ENCODE measurements at regions not wholly inside any gene's neighbourhood (a gene's known extent, or its start where the extent isn't known, plus 50 kb on each side); places are given as distances from the start of the nearest gene placed in this dataset.

DNA sequence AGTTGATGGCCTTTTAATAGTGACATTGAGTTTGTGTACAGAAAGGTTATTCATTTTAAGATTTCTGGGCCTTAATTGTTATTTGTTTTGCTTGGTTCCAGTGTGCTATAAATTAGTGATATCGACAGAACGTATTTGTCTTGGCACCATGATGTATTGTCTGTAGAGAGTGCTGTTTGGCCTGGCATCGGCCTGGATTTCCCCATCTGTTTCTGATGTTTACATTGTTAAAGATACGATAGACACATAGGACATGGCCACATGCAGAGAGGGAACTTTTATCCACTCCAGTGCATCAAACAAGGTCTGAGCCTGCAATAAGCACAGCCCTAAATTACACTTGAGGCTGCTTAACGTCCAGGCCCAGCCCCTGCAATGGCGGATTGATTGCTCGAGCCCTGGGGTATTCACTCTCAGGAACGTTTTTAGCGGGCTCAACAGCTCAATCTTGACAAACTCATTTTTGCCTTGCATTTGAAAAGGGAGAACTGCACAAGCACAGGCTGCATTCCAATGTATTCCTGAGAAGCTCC lies 144.7 kb downstream of the SLC4A3 start:
- DNase-seq, result no peak

DNA sequence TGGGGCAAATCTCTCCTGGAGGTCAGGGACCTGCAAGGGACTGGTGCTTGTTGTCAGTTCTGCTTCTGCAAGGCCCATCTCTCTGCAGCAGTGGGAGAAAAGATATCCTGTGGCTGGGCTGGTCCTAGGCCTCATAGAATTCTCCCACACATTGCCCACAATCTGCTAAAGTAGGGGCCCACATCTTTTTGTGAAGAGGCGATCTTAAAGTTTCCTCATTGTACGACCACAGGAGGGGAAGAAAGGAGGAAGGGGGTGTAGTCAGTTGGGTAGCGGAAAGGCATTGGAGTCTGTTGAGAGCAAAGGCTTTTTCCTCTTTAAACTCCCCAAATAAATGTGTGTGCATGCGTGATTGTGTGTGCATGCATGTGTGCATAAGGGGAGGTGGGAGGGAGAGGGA lies 145.3 kb downstream of the SLC4A3 start:
- DNase-seq, result no peak

DNA sequence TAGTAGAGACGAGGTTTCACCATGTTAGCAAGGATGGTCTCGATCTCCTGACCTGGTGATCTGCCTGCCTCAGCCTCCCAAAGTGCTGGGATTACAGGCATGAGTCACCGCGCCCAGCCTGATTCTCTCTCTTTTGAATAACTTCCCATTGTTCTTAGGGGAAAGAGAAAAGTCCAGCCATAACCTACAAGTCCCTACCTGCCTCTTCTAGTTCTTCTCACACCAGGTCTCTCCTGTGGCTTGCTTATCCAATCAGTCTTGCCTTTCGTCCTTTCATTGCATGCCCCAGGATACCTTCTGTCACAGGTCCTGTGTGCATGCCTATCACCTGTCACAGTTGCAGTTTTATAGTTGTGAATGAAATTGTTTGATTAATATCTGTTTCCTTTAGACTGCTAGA lies 148.1 kb downstream of the SLC4A3 start:
- no peak for DNase-seq

DNA sequence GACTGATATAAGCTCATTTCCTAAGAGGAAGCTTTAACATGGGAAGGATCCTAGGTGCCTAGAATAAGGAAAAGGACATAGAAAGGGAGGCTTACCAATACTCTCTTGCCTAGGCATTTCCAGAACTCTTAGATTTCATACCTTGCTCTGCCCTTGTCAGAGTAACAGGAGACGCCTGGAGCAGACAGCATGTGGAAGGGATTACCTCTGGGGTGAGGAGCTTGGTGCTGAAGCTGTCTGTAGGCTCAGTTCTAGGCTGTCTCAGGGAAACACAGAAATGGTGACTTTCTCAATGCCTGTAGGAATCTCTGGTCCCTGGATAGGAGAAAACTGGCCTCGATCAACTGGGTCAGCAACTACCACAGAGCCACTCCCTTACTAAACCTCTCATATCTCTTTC lies 150.0 kb downstream of the SLC4A3 start:
- no peak for DNase-seq

DNA sequence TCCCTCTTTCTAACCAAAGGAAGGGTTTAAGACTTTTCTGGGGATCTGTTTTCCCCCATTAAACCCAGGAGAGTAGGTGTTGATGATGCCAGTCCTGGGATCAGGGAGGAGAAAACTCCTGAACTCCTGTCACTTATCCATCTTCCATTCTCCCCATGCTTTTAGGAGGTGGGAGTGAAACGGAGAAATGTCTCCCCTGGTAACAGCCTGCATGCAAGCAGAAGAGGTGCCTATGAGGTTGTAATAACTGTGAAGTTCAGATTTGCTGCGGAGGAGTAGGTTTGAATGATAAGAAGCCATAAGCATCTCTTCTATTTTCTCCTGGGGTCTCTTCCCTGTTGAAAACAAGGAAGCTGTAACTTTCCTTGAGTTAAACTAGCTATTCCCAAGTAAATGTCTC lies 150.8 kb downstream of the SLC4A3 start:
- DNase-seq, result no peak

DNA sequence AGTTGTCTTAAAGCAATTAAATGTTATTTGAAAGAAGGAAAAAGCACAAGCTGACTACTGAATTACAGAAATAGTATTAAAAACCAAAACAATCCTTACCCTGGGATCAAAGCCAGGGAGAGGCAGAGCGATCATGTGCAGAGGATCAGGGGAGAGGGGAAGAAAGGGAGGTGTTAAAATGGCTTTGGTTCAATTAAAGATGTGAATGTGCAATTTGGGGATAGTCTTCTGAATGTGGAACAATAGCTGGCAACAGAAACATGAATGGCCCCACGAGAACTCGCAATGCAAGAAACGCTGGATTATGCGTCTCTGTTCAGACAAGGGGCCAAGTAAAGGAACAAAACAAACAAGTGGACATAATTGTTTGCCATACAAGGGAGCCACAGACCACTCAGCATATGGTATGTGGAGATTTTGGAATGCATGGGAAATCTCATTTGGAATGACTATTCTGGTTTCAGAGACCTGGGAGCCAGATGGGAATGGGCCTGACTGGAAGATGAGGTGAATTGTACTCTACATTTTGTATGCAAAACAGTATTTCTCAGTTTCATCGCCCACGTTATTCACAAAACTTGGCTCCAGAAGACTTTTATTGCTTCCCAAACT lies 155.4 kb downstream of the SLC4A3 start:
- no peak for DNase-seq

DNA sequence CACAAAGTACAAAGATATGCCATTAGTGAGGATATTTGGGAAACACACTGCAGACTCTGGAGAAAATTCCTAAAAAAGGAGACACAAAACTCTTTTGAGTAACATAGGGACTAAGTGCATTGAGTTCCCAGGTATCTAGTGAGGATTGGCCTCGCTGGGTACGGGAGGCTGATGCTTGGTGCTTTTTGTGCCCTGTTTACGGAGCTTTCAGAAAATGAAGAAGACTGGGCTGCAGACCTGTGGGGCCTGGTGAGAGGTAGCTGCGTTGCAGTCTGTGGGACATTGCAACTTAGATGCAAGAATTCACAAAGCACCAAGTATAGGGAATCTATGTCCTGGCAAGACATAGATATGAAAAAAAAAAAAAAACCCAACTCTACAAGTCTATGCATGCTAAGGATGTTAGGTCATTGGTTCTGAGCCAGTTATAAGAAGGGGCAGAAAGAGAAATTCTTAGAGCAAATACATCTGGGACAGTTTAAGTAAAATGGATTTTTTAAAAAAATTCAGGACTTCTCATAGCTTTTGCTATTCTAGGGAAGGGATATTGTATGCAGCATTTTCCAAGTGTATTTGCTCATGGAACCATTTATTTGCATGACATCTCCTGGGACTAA lies 156.0 kb downstream of the SLC4A3 start:
- DNase-seq, result no peak

DNA sequence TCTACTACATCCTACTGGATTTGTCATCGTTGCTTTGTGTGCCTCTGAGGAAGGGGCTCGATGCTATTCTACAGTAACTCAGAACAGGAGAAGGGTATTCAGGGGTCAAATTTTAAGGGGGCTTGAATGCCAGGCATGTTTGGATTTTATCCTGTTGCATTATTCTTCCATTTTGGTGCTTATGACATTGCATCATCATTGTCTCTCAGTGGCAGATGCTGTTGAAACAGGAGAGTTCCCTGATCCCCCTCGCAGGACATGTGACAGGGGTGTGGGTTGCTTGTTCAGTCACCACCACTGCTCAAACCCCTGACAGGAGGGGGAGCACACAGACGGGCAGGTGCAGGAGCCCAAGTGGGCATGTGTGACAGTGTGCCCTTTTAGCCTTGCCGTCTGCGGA lies 156.7 kb downstream of the SLC4A3 start:
- DNase-seq, result no peak

DNA sequence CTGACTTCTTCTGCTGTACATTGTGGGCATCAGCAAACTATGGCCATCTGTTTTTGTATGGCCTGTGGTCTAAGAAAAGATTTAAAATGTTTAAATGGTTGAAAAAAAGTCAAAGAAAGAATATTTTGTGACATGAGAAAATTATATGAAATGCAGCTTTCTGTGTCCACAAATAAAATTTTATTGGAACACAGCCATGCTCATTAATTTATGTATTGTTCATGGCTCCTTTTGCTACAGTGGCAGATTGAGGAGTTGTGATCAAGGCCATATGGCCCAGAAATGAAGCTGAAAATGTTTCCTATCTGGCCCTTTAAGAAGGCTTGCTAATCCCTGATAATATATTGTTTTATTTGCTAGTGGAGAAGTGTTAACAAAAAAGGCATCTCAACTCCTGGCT lies 162.0 kb downstream of the SLC4A3 start:
- DNase-seq, result no peak

DNA sequence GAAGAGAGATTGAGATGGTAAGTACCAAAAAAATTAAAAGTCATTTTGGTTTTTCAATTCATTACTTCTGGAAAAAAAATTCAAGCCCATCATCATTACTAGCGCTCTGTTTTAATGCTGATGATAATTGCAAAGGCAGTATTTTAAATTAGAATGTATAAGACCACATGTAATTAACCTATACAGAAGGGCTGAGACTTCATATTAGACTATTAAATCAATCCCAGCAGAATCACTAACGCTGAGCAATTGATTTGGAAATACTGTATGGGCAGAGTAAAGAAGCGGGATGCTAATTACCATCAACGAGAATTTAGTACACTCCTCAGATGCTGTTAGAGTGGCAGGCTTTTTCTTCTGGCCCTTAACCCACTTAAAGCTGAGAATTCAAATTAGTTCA lies 165.0 kb downstream of the SLC4A3 start:
- DNase-seq, result no peak

DNA sequence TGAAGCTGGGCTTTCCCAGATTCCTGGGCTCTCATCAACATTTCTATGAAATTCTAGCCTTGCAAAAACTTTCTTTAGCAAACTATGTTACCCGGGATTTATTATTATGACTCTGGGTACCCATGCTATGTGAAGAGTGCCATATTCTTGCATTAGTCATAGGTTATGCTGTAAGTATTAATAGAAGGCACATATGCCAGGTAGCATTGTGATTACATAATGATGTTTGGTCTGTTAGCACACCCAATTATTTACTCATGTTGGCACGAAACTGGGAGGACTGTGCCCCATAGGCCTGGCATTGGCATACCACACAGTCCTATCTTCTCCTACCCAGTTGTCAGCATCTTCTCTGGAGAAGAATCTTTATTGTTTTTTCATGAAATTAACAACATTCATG lies 171.0 kb downstream of the SLC4A3 start:
- DNase-seq, result no peak

DNA sequence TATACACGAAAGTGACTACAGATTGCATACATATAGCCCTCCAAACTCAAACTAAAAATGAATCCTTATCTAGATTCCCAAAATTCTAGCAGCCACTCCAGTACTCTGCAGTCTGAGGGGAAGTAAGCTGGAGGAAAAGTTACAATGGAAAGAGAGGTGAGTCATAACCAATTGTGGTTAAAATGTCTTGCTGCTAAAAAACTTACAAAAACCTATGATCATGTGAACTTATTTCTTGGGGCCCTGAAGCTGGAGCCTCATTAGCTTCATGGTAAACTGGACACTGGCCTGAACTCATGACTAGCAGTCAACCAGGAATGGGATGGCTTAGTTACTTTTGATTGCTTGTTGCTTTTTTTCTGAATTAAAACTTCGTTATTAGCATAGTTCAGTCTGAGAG lies 175.9 kb downstream of the SLC4A3 start:
- no peak for DNase-seq

DNA sequence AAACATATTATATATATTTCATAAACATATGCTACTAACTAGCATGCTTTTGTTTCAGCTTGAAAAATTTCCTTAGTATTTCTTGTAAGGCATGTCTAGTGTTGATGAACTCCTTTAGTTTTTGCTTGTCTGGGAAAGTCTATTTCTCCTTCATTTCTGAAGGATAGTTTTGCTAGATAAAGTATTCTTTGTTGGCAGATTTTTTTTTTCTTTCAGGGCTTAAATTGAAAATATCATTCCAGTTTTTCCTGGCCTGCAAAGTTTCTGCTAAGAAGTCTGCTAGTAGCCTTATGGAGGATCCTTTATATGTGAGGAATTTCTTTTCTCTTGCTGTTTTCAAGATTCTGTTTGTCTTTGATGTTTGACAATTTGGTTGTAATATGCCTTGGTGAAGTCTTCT lies 183.5 kb downstream of the SLC4A3 start:
- no peak for DNase-seq

DNA sequence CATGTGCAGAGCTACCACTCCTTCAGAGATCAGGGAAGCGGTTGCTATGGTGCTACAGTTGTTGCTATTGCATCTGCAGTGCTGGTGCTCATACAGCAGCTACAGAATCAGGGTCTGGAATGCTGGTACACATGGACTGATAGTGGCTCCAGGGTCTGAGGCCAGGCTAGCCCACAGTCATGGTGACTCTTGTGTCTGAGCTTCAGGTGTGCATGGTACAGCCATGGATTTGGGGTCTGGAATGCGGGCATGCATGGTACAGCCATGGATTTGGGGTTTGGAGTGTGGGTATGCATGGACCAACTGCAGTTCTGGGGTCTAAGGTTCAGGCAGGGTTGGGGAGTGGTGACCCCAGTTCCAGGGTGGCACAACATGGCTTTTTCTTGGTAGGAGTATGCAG lies 185.2 kb downstream of the SLC4A3 start:
- no peak for DNase-seq

DNA sequence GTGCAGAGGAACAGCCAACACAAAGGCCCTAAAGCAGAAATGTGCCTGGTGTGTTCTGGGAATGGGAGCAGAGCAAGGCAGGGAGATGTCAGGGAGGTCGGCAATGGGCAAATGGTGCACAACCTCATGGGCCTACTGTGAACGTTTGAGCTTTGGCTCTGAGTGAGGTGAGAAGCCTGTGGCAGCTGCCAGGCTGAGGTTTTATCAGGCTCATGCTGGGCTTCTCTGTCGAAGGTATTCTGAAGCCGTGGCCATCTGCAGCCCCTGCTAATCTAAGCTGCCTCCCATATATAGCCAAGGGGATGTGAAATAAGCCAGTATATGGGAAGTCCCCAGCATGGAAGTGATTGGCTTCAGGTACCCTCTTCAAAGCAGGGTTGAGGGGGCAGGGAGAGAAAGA lies 193.3 kb downstream of the SLC4A3 start:
- DNase-seq, result no peak

DNA sequence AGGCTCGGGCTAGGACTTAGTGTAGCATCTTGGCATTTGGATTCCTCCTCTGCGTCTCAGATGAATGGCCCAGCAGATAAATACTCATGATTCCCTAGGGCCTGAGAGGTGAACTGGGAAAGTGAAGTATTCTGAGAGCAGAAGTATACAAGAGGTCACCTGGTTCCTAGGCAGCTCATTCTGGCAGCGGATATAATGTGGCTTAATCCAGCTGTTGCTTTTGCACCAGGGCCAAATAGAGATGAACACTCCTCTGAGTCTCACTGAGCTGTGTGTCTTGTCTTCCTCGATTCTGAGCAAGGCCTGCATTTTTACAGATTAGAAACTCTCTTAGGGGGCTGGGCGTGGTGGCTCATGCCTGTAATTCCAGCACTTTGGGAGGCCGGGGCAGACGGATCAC lies 196.1 kb downstream of the SLC4A3 start:
- no peak for DNase-seq

DNA sequence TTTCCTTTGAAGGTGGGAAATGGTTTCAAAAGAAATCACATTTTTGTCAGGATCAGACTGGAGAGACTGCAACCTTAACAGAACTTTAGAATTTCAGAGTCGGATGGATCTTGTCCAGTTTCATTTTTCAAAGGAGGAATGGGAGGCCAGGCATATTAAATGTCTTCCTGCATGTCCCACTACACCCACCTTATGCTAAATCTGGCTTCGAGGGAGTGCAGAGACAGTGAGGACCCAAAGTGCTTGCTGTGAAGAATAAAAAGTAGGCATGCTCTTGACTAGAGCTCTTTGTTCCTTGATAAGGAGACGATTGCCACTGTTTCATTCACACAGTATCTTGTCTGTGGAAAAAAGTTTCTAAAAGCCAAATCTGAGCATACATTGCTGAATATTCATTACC lies 197.6 kb downstream of the SLC4A3 start:
- no peak for DNase-seq

DNA sequence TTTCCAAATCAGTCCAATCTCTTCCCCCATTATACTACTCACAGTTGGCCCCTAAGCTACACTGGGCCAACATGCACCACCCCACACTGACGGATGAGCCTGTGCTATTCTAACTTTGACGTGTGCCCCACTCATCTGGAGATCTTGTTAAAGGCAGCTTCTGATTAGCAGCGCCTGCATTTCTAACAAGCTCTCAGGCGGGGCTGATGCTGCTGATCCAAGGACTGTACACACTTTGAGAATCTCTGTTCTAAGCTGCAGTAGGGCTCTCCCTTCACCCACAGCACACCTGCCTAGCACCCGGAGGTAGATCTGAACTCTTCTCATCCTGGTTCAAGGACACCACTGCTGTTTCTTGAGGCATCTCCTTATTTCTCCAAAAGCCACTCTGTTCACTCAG lies 200.7 kb downstream of the SLC4A3 start:
- no peak for DNase-seq

DNA sequence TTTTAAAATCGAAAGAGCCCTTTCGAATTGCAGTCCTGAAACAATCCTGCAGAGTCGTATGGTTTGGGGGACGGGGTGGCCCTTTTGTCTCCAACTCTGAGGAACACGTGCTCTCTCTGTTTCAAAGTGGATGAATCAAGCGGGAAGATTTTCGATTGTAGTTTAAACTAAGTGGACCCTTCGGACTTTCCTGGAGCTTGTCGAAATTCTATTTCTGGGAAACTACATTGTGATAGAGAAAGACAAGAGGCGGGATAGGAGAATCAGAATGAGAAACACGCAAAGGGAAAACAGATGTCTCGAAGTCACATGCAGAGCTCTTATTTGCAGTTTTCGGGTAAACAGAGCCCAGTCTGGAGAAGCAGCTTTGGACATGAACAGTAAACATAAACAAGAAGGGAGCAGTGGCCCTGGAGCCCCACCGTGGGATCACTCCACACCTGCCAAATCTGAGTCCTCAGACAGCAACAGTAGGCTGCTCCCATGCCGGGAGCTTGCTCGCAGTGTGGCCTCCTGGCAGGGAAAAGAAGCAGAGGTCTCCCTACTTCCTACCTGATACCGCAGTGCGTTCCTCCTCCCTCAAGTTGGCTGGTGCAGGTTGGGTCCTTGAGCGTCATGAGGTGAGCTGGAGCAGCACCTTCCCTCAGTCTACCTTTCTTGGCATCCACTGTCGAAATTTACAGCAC lies 202.4 kb downstream of the SLC4A3 start:
- DNase-seq, result no peak

DNA sequence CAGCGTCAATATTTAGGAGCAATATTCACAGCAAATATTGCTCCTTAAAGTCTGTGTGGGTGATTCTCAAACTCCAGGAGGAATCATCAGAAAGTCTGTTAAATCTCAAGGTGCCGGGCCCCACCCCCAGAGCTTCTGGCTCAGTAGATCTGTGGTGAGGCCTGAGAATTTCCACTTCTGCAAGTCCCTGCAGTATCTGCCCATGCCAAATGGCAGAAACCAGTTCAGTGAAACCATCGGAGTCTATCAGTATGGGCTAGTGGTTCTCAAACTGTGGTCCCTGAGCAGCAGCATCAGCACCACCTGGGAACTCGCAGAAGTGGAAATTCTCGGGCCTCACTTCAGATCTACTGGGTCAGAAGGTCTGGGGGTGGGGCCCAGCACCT lies 202.9 kb downstream of the SLC4A3 start:
- no peak for DNase-seq

DNA sequence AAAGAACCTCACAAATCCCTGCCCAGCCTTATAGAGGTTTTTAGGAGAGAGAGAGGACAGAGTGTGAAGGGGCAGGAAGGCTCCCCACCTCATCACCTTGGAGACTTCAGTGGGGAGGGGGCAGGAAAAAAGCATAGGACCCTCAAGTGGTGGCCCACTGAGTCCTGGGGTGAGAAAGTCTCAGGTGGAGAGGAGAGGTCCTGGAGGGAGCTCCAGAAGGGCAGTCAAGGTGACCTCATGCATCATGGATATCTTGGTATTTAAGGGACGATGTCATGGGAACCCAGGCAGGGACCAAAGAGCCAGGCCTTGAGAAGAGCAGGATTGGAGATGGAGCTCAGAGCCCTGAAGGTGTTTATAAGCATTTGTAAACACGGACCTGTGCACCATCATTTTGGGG lies 204.5 kb downstream of the SLC4A3 start:
- DNase-seq, result no peak

DNA sequence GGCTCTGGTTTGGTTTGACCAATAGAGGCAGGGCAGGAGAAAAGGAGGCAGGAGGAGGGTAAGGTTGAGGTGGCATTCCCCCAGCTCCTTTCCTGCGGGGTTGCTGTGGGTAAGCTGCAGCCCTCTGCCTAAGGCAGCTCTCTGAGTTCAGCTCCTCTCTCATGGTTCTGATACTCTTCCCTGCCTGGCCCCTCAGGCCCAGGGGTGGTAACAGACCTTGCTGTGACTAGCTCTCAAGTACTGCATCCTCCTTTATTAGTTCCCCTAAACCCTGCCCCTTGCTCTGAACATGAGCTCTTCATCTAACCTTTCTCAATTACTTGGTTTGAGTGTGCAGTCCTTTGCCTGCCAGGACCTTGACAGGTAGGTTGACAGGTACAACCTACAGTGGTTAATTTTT lies 205.5 kb downstream of the SLC4A3 start:
- no peak for DNase-seq

DNA sequence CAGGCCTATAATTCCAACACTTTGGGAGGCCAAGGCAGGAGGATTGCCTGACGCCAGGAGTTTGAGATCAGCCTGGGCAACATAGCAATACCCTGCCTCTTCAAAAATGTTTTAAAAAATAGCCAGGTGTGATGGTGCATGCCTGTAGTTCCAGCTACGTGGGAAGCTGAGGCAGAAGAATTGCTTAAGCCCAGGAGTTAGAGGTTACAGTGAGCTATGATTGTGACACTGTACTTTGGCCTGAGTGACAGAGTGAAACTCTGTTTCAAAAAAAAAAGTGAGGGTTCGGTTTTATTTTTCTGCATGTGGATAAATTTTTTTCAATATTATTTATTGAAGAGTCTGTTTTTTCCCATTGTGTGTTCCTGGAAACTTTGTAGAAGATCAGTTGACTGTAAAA lies 208.1 kb downstream of the SLC4A3 start:
- DNase-seq, result no peak

DNA sequence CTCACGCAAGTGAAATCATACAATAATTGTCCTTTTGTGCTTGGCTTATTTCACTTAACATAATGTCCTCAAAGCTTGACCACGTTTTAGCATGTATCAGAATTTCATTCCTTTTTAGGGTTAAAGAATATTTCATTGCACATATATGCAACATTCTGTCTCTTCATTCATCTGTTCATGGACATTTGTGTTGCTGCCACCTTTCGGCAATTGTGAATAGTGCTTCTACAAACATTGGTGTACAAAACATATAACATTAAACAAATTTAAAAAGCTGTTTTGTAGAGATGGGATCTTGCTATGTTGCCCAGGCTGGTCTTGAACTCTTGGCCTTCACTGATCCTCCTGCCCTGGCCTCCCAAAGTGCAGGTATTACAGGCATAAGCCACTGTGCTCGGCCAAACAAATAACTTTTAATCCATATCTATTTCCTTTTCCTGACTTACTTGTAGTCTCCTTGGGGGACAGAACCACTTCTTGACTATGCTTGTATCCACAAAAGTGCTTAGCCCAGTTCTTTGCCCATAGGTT lies 209.3 kb downstream of the SLC4A3 start:
- DNase-seq, result no peak

Measured in inflammatory macrophage (primary cell).